Skeletal muscle satellite cell (primary cell): ENCODE measurements at regions not wholly inside any gene's neighbourhood (a gene's known extent, or its start where the extent isn't known, plus 50 kb on each side); places are given as distances from the start of the nearest gene placed in this dataset.

Experiments
- H3K27me3 ChIP-seq: 2 replicates; pipeline ENCODE4 v1.7.0; 2013; ENCODE audit warnings: low read length; ENCODE audit not compliant: control insufficient read depth, insufficient read depth
- H3K36me3 ChIP-seq: 2 replicates; pipeline ENCODE4 v1.7.0; 2013; ENCODE audit warnings: mild to moderate bottlenecking, control low read depth, low read length; ENCODE audit not compliant: insufficient read depth
- H3K4me1 ChIP-seq: 2 replicates; pipeline ENCODE4 v1.7.0; 2013; ENCODE audit warnings: low read length; ENCODE audit not compliant: control insufficient read depth, insufficient read depth
- H3K4me2 ChIP-seq: 2 replicates; pipeline ENCODE4 v1.7.0; 2013; ENCODE audit warnings: mild to moderate bottlenecking, low read length
- H3K4me3 ChIP-seq: 2 replicates; pipeline ENCODE4 v1.7.0; 2013; ENCODE audit warnings: low read length
- H3K9ac ChIP-seq: 2 replicates; pipeline ENCODE4 v1.7.0; 2013; ENCODE audit warnings: mild to moderate bottlenecking, low read depth, low read length, moderate library complexity
- H3K9me3 ChIP-seq: replicated peaks from 2 replicates; pipeline ENCODE4 v1.7.0; 2013; ENCODE audit warnings: mild to moderate bottlenecking, control low read depth, low read length

- Histone ChIP-seq H3K4me3 (no peak overlapping the region), H3K9ac (no peak overlapping the region), H3K4me1 (no peaks in the 10 kb centered on the region), H3K27me3 (no peaks in the 10 kb centered on the region), H3K36me3 (peaks cover 21% of the 10 kb centered on the region), H3K4me2 (no peak overlapping the region), H3K9me3 (no peaks in the 10 kb centered on the region)
These were observed 114.5 kb upstream of the RTL1 start for GRCh38 chr14:101017806-101018560.

- Histone ChIP-seq H3K36me3 (peaks cover 27% of the 10 kb centered on the region), H3K4me1 (no peaks in the 10 kb centered on the region), H3K9ac (no peak overlapping the region), H3K9me3 (no peaks in the 10 kb centered on the region), H3K27me3 (no peaks in the 10 kb centered on the region), H3K4me2 (no peak overlapping the region), H3K4me3 (no peak overlapping the region)
These were observed 115.2 kb upstream of the RTL1 start for GRCh38 chr14:101018561-101019290.

DNA sequence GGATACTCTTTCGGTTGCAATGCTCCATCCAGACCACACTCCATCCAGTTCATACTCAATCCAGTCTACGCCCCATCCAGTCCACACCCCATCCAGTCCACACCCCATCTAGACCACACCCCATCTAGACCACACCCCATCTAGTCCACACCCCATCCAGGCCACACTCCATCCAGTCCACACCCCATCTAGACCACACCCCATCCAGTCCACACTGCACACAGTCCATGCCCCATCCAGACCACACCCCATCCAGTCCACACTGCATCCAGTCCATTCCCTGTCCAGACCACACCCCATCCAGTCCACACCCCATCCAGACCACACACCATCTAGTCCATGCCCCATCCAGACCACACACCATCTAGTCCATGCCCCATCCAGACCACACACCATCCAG, 116.0 kb upstream of the RTL1 start:
- H3K4me1 ChIP-seq: no peaks in the 10 kb centered on the region
- no peak overlapping the region for H3K4me3 ChIP-seq
- peaks cover 35% of the 10 kb centered on the region for H3K36me3 ChIP-seq
- no peaks in the 10 kb centered on the region for H3K9me3 ChIP-seq
- no peaks in the 10 kb centered on the region for H3K27me3 ChIP-seq
- H3K4me2 ChIP-seq: no peak overlapping the region
- no peak overlapping the region for H3K9ac ChIP-seq

- Histone ChIP-seq H3K4me2 (no peak overlapping the region), H3K27me3 (no peaks in the 10 kb centered on the region), H3K36me3 (peaks cover 38% of the 10 kb centered on the region), H3K9ac (no peak overlapping the region), H3K4me1 (no peaks in the 10 kb centered on the region), H3K4me3 (no peak overlapping the region), H3K9me3 (no peaks in the 10 kb centered on the region)
These were observed 116.6 kb upstream of the RTL1 start for GRCh38 chr14:101019990-101020710.

DNA sequence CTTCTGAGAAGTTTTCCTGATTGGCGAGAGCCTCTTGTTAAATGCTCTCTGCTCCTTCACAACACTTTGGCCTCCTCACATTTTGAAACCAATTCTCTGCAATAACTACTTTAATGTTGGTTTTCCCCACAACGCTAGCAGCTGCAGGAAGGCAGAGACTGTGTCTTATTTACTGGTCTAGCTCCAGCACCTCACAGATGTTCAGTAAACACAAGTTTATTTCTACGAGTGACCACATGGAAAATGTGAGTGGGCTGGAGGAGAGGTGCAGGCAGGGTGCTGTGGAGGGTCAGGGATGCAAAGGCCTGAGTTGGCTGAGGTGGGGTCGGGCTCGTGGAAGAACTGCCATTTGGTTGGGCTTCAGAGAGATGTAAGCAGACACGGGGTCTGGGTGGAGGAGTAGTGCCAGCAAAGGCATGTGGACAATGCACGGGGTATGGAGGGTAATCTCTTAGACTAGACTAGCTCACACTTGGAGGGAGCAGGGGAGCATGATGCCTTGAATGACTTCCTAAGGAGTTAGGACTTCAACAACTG, 117.4 kb upstream of the RTL1 start:
- H3K4me3 ChIP-seq: no peak overlapping the region
- H3K9ac ChIP-seq: no peak overlapping the region
- no peaks in the 10 kb centered on the region for H3K9me3 ChIP-seq
- no peaks in the 10 kb centered on the region for H3K27me3 ChIP-seq
- no peaks in the 10 kb centered on the region for H3K4me1 ChIP-seq
- no peak overlapping the region for H3K4me2 ChIP-seq
- H3K36me3 ChIP-seq: peaks cover 45% of the 10 kb centered on the region

- H3K4me3 ChIP-seq: no peak overlapping the region
- no peaks in the 10 kb centered on the region for H3K27me3 ChIP-seq
These were observed 118.6 kb upstream of the RTL1 start for GRCh38 chr14:101022121-101022520.

DNA sequence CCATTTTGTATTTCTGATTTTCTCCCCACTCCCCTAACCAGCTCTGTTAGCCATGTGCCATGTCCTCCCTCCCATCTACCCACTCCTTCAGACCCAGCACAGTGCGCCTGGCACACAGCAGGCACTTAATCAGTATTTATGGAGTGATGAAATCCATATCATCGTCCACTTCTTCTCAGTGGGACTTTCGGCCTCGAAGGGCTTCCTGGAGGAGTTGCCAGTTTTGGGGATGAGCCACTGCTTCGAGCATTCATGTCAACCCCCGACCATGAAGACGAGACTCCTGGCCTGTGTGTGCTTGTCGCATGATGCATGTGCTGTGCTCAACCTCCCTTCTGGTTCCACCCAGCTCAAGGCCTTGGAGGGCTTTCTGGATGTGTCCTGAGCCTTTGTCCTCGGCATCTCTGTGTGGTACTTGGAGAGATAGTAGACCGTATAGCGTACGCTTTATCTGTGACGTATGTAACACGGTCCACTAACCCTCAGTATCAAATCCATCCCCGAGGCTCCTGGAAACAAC, 119.5 kb upstream of the RTL1 start:
- H3K9ac ChIP-seq: no peak overlapping the region
- no peak overlapping the region for H3K4me2 ChIP-seq
- H3K4me3 ChIP-seq: no peak overlapping the region
- H3K36me3 ChIP-seq: peaks cover 59% of the 10 kb centered on the region
- H3K9me3 ChIP-seq: no peaks in the 10 kb centered on the region
- no peaks in the 10 kb centered on the region for H3K4me1 ChIP-seq
- no peaks in the 10 kb centered on the region for H3K27me3 ChIP-seq

More at GRCh38 chr14:101022121-101022520, 118.6 kb upstream of the RTL1 start:
- Histone ChIP-seq H3K9me3 (no peaks in the 10 kb centered on the region), H3K4me1 (no peaks in the 10 kb centered on the region), H3K36me3 (peaks cover 51% of the 10 kb centered on the region), H3K4me2 (no peak overlapping the region), H3K9ac (no peak overlapping the region)

DNA sequence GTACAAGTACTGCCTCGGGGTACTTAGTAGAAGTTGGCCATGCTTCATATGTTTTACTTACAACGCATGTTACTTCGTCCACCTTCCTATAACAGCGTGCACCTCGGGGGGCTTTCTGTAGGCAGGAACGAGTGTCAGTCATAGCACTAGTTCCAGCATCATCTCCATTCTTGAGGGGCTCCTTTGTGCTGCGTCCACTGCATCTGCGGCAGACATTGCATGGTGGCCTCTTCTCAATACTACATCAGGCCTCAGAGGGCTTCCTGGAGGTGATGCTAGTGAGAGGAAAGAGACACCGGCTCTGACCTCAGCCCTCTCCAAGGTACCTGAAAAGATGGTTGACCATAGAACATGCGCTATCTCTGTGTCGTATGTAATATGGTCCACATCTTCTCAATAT, 121.2 kb upstream of the RTL1 start:
- no peak overlapping the region for H3K4me2 ChIP-seq
- peaks cover 76% of the 10 kb centered on the region for H3K36me3 ChIP-seq
- no peak overlapping the region for H3K9ac ChIP-seq
- H3K4me1 ChIP-seq: no peaks in the 10 kb centered on the region
- H3K9me3 ChIP-seq: no peaks in the 10 kb centered on the region
- no peak overlapping the region for H3K4me3 ChIP-seq
- H3K27me3 ChIP-seq: no peaks in the 10 kb centered on the region

DNA sequence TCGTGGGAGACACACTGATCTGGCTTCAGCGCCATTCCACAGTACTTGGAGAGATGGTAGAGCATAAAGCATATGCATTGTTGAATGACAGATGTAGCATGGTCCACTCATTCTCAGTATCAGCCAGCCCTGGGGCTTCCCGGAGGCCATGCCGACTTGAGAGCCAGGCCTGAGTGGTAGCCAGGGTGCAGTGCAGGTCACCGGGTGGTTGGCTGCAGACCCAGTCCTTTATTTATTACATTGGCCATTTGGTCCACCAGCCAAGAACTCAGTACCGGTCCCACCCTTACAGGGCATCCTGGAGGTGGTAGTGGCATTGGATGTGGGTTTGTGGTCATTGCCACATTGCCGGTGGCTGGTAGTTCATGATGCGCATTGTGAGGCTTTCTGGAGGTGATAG, 121.6 kb upstream of the RTL1 start:
- H3K4me3 ChIP-seq: no peak overlapping the region
- no peak overlapping the region for H3K9ac ChIP-seq
- no peaks in the 10 kb centered on the region for H3K4me1 ChIP-seq
- no peaks in the 10 kb centered on the region for H3K9me3 ChIP-seq
- peaks cover 80% of the 10 kb centered on the region for H3K36me3 ChIP-seq
- no peak overlapping the region for H3K4me2 ChIP-seq
- no peaks in the 10 kb centered on the region for H3K27me3 ChIP-seq

- Histone ChIP-seq H3K9me3 (no peaks in the 10 kb centered on the region), H3K4me2 (no peak overlapping the region), H3K4me1 (no peaks in the 10 kb centered on the region), H3K4me3 (no peak overlapping the region), H3K9ac (no peak overlapping the region), H3K27me3 (no peaks in the 10 kb centered on the region), H3K36me3 (peaks cover 83% of the 10 kb centered on the region)
These were observed 122.2 kb upstream of the RTL1 start for GRCh38 chr14:101025696-101026095.

DNA sequence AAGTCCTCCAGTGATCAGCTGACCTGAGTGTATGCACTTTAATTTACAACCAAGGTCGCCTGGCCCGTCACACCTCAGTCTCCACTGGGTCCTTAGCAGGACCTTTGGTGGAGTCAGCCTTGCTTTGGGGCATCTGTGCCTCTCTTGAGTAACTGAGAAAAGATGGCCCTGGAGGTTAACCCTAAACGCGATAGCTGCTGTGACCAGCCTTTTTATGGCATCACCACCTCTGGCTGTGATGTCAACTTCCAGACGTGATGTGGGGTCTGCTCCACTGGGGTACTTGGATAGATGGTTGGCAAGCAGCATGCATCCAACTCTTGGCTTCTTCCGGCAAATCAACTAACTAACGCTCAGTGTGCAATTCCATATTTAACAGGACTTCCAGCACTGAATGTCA, 122.8 kb upstream of the RTL1 start:
- no peaks in the 10 kb centered on the region for H3K4me1 ChIP-seq
- H3K9ac ChIP-seq: no peak overlapping the region

More for the DNA sequence above, 122.8 kb upstream of the RTL1 start:
- no peak overlapping the region for H3K4me3 ChIP-seq
- no peaks in the 10 kb centered on the region for H3K9me3 ChIP-seq
- peaks cover 90% of the 10 kb centered on the region for H3K36me3 ChIP-seq
- no peak overlapping the region for H3K4me2 ChIP-seq
- no peaks in the 10 kb centered on the region for H3K27me3 ChIP-seq
